Mesodermal cell (in vitro differentiated cells): ENCODE measurements at regions not wholly inside any gene's neighbourhood (a gene's known extent, or its start where the extent isn't known, plus 50 kb on each side); places are given as distances from the start of the nearest gene placed in this dataset.
A peak's percentile ranks its signal among the peaks of the same experiment; 100 is the strongest.

Experiments used
- H3K27ac ChIP-seq: 2 replicates; pipeline ENCODE4 v1.7.0; 2013; ENCODE audit warnings: mild to moderate bottlenecking, low read depth, low read length, moderate library complexity; ENCODE audit not compliant: severe bottlenecking
- H3K36me3 ChIP-seq: 2 replicates; pipeline ENCODE4 v1.7.1; 2013; ENCODE audit warnings: mild to moderate bottlenecking, low read length, moderate library complexity; ENCODE audit not compliant: control insufficient read depth, insufficient read depth
- H3K4me1 ChIP-seq: one replicate; pipeline ENCODE4 v1.7.1; 2013; ENCODE audit warnings: mild to moderate bottlenecking, low read length; ENCODE audit not compliant: insufficient read depth, control insufficient read depth, poor library complexity, severe bottlenecking
- H3K4me3 ChIP-seq: 2 replicates; pipeline ENCODE4 v1.7.0; 2013; ENCODE audit warnings: low read length, control low read depth, mild to moderate bottlenecking; ENCODE audit not compliant: insufficient read depth, poor library complexity, severe bottlenecking; ENCODE audit errors: extremely low read depth
- H3K9me3 ChIP-seq: 2 replicates; pipeline ENCODE4 v1.7.1; 2013; ENCODE audit warnings: mild to moderate bottlenecking, low read length, moderate library complexity; ENCODE audit not compliant: control insufficient read depth
- WGBS, 2 experiments: methylation state at CpG; one replicate each; pipeline ENCODE4 v1.1.5; 2013; ENCODE audit warnings: missing lambda C conversion rate in 2 of 2; ENCODE audit not compliant: insufficient coverage in 2 of 2; 5-methylcytosine and 5-hydroxymethylcytosine counted together

DNA sequence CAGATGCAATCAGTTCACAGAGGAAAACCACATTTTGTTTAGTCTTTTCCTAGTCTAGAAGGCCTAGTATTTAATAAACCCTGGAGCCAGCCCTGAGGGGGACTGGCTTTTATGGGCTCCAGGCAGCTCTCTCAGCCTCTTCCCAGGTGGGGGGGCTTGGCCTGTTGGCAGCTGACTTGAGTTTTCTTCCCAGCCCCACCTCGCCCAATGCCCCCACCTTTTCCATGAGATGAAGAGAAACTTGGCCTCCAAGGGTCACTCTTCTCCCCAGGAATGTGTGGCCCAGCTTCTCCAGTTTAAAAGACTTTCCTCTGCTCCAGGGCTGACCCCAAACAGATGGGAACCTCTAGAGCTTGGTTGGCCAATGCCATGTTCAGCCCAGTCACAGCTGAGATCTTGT lies 196.1 kb downstream of the BMP7 start:
- Histone ChIP-seq H3K9me3 (no peaks in the 10 kb centered on the region), H3K4me3 (no peak overlapping the region), H3K4me1 (peaks cover 44% of the 10 kb centered on the region), H3K36me3 (no peaks in the 10 kb centered on the region), H3K27ac (no peak overlapping the region)
- 100% methylated on average over 1 of the region's 1 CpG; no CpG with 5 or more reads in 1 of the 2 experiments for WGBS, 2 experiments

DNA sequence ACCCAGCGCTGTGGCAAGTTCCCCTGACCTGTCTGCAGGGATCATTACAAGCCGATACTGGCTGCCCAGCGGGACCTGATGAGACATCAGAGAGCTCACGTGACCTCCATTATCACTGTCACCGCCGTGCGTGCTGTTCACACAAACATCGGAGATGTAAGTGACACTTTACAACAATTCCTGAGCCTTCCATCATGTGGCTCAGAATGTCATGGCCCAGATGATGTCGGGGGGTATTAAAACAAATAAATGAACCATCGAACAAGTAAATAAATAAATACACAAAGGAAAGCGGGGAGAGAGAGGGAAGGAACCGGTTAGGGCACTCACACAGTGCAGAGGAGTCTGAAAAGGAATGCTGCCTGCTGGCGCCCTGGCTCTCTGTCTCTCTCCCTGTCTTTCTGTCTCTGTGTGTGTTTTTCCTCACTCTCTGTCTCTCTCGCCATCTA lies 195.1 kb downstream of the BMP7 start:
- Histone ChIP-seq H3K36me3 (no peaks in the 10 kb centered on the region), H3K4me1 (peaks cover 36% of the 10 kb centered on the region), H3K9me3 (no peaks in the 10 kb centered on the region), H3K27ac (peak overlapping the region; percentile 23), H3K4me3 (no peak overlapping the region)
- 14 to 16% methylated on average over 7 to 9 of the region's 14 CpGs for WGBS, 2 experiments

DNA sequence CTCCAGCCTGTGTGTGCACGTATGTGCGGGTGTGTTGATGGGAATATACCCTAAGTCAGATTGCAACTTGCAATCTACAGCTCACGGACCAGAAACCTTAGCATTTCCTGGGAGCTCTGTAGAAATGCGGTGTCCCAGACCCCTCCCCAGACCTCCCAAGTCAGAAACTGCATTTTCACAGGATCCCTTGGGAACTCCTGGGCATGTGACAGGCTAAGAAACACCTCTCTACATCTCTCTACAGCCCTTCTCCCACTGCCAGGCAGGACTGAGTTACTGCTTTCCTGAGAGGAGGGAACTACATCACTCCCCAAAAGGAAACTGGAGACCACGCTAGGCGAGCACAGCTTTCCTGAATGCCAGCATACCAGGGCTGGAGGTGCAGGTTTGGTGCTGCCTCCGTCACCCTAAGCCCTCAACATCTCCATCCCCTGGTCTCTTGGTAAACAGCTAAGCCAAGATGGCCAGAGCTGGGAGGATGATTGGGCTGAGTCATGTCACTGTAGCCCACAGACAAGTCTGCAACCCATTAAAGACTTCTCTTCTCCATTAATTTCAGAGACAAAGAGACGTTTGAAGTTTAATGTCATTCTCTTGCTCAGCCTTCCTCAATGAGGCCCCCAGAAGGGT lies 194.4 kb downstream of the BMP7 start:
- 77 to 90% methylated on average over 3 to 6 of the region's 8 CpGs for WGBS, 2 experiments
- H3K4me3 ChIP-seq, result no peak overlapping the region

DNA sequence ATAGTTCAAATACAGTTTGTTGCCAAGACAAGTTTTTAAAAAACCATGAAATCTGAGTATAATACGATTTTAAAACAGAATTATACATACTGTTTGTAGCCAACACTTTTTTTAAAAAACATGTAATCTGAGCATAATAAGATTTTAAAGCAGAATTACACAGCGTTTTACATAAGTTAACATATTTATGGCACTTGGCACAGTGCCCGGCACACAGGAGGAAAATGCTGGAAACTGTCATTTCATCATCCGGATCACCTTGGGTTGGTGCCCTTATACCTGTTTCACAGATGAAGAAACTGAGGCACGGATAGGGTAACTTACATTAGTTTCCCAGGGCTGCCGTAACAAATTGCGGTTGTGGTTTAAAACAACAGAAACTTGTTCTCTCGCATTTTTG lies 193.0 kb downstream of the BMP7 start:
- H3K4me3 ChIP-seq, result no peak overlapping the region
- 72 to 74% methylated on average over 6 to 7 of the region's 8 CpGs for WGBS, 2 experiments
- peaks cover 31% of the 10 kb centered on the region for H3K4me1 ChIP-seq
- H3K36me3 ChIP-seq, result no peaks in the 10 kb centered on the region
- no peak overlapping the region for H3K27ac ChIP-seq
- H3K9me3 ChIP-seq, result peaks cover 15% of the 10 kb centered on the region

More for the DNA sequence above, 194.4 kb downstream of the BMP7 start:
- no peaks in the 10 kb centered on the region for H3K36me3 ChIP-seq
- peaks cover 31% of the 10 kb centered on the region for H3K4me1 ChIP-seq
- H3K9me3 ChIP-seq, result peaks cover 3% of the 10 kb centered on the region
- H3K27ac ChIP-seq, result no peak overlapping the region

DNA sequence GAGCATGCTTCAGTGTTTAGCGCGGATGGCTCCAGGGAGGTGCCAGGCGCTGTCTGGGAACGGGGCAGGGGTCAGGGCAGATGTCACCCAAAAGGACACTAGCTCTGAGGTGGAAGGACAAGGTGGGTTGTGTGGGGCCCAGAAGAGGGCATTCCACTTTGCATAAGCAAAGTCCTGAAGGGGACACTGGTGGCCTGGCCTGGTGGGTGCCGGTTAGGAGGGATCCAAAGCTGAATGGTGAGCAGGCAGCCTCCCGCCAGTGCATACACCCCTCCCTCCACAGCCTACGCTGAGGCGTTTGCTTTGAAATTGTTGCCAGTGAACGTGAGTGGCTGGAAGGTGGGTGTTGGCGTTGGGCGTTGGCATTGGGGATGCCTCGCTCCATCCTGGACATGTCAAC lies 192.1 kb downstream of the BMP7 start:
- Histone ChIP-seq H3K4me1 (peaks cover 29% of the 10 kb centered on the region), H3K27ac (no peak overlapping the region), H3K36me3 (no peaks in the 10 kb centered on the region), H3K9me3 (peaks cover 15% of the 10 kb centered on the region), H3K4me3 (no peak overlapping the region)
- 73% methylated on average over 4 to 6 of the region's 12 CpGs for WGBS, 2 experiments

DNA sequence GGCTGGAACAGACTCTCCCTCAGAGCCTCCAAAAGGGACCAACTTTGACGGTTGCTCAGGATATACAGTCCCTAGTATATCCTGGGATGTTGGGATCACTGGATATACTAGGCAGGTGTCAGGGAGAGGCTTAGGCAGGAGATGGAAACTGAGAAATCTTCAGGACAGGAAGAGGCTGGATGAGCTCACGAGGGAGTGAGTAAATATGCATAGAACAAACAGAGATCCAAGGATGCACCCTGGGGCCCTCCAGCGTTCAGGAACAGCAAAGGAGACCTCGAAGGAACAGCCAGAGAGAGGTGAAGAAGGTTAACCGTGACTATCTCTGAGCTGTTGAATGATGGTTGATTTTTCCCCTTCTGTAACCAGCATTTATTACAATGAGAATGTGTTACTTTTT lies 191.3 kb downstream of the BMP7 start:
- no peak overlapping the region for H3K27ac ChIP-seq

DNA sequence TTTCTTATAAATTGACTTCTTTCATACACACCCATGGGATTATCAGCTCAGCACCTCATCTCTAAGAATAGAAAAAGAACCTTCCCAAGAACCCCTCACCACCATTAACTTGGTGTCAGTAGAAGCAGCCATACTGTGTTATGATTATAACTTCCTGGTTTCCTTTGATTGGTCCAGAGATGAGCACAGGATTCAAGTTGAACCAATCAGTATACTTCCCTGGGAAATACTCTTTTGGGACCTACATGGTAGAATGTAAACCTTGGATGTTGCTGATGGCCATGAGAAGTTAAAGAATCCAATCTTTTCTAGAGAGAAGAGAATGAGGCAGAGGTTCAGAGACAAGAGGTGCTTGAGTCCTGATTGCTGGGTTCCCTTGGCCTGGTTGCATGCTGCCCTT lies 190.8 kb downstream of the BMP7 start:
- H3K27ac ChIP-seq, result peak overlapping the region; percentile 88

More for the DNA sequence above, 191.3 kb downstream of the BMP7 start:
- H3K36me3 ChIP-seq, result no peaks in the 10 kb centered on the region
- no peak overlapping the region for H3K4me3 ChIP-seq
- peaks cover 15% of the 10 kb centered on the region for H3K9me3 ChIP-seq
- WGBS, 2 experiments, result 74 to 95% methylated on average over 3 to 4 of the region's 5 CpGs
- peaks cover 34% of the 10 kb centered on the region for H3K4me1 ChIP-seq

DNA sequence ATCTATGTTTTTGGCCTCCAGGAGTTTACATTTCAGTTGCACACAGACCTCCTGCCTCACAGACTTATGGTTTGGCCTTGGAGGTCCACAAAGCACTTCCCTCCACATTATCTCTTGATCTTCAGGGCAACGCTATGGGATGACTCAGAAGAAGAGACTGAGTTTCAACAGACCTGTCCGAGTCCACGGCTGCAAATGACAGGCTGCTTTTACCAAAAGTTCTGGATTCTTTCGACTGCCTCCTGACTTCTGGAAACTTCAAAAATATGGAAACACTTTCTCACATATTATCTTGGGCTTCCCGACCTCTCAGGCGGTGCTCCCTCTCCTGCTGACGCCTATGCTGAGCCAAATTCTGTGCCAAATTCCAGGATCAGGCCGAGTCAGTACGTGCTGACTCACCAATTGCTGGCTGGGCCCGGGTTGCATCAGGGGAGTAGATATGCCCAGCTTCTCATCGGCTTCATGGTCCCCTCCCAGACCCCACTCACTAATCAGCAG lies 190.2 kb downstream of the BMP7 start:
- peaks cover 15% of the 10 kb centered on the region for H3K9me3 ChIP-seq
- peak overlapping the region; percentile 88 for H3K27ac ChIP-seq
- no peaks in the 10 kb centered on the region for H3K36me3 ChIP-seq
- 83 to 84% methylated on average over 10 to 11 of the region's 11 CpGs for WGBS, 2 experiments
- no peak overlapping the region for H3K4me3 ChIP-seq
- peaks cover 29% of the 10 kb centered on the region for H3K4me1 ChIP-seq

More for the DNA sequence above, 190.8 kb downstream of the BMP7 start:
- peaks cover 15% of the 10 kb centered on the region for H3K9me3 ChIP-seq
- H3K4me3 ChIP-seq, result no peak overlapping the region
- H3K4me1 ChIP-seq, result peaks cover 35% of the 10 kb centered on the region
- no peaks in the 10 kb centered on the region for H3K36me3 ChIP-seq

DNA sequence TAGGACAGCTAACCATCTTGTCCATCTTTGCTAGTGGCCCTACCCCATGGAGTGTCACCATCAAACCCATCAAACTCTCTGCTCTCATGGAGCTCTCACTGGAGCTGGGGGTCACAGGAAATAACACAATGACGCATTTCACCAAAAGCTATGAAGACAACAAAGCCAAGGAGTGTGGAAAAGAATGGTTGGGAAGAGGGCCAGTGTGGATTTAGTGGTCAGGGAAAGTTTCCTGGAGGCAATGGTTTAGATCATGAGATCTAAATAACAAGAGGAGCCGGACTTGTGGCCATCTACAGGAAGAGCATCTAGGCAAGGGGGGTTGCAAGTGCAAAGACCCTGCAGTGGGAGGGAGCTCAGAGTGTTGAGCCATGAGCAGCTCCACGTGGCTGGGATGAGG lies 189.5 kb downstream of the BMP7 start:
- Histone ChIP-seq H3K9me3 (peaks cover 15% of the 10 kb centered on the region), H3K36me3 (no peaks in the 10 kb centered on the region), H3K27ac (peak overlapping the region; percentile 88), H3K4me3 (no peak overlapping the region), H3K4me1 (peaks cover 21% of the 10 kb centered on the region)
- WGBS, 2 experiments, result 87 to 92% methylated on average over 3 of the region's 3 CpGs

DNA sequence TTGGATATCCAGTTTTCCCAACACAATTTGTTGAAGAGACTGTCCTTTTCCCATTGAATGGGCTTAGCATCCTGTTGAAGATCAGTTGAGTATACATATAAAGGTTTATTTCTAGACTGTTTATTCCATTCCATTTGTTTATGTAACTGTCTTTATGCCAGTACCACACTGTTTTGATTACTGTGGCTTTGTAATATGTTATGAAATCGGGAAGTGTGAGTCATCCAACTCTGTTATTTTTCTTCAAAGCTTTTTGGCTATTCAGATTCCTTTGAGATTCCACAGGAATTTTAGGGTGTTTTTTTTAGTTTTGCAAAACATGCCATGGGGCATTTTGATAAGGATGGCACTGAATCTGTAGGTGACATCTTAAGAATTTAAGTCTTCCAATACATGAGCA lies 188.3 kb downstream of the BMP7 start:
- no peak overlapping the region for H3K27ac ChIP-seq
- peaks cover 15% of the 10 kb centered on the region for H3K9me3 ChIP-seq
- no CpG with 5 or more reads among the region's 1 CpG for WGBS, 2 experiments
- H3K4me3 ChIP-seq, result no peak overlapping the region
- H3K36me3 ChIP-seq, result no peaks in the 10 kb centered on the region
- peaks cover 11% of the 10 kb centered on the region for H3K4me1 ChIP-seq
